ENCODE measurements at regions not wholly inside any gene's neighbourhood (a gene's known extent, or its start where the extent isn't known, plus 50 kb on each side); places are given as distances from the start of the nearest gene placed in this dataset.

GRCh38 chr3:148367756-148368155, 329.9 kb upstream of the AGTR1 start:
- H3K9me3 ChIP-seq (ENCODE audit: control insufficient read depth in 5 of 5, low read length in 5 of 5), result no peaks in the 10 kb centered on the region
- no peak overlapping the region for H3K27ac ChIP-seq (ENCODE audit: low read depth, low read length)
- no peak overlapping the region for H3K4me3 ChIP-seq (ENCODE audit: low read depth in 1 of 5, low read length in 5 of 5)
- H3K4me1 ChIP-seq (ENCODE audit: control insufficient read depth in 5 of 5, insufficient read depth in 5 of 5, low read length in 5 of 5), result no peaks in the 10 kb centered on the region
- no peaks in the 10 kb centered on the region for H3K36me3 ChIP-seq (ENCODE audit: control insufficient read depth in 5 of 5, insufficient read depth in 5 of 5, low read length in 5 of 5)
- H3K9ac ChIP-seq (ENCODE audit: low read length in 5 of 5), result no peak overlapping the region
- H3K27me3 ChIP-seq (ENCODE audit: control insufficient read depth in 5 of 5, insufficient read depth in 4 of 5, low read length in 5 of 5), result no peaks in the 10 kb centered on the region

DNA sequence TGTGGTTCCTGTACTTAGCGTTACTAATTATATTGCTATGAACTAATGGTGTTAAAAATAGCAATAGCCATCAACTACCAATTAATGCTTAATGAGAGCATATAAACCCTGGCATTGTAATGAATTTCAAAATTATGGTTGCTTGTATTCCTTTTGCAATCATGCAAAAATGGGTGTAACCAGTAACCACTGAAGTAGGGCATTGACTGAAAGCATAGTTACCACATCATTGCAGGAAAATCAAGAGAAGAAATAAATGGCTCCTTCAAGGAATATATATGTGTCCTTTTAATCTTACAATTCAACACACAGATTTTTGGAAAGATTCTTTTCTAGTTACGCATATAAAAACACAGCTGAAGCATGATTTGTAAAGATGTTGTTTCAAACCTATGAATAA, 328.3 kb upstream of the AGTR1 start:
- H3K4me3 ChIP-seq (ENCODE audit: low read depth in 1 of 5, low read length in 5 of 5), result no peak overlapping the region
- H3K9me3 ChIP-seq (ENCODE audit: control insufficient read depth in 5 of 5, low read length in 5 of 5), result no peaks in the 10 kb centered on the region
- H3K9ac ChIP-seq (ENCODE audit: low read length in 5 of 5), result no peak overlapping the region
- H3K4me1 ChIP-seq (ENCODE audit: control insufficient read depth in 5 of 5, insufficient read depth in 5 of 5, low read length in 5 of 5), result no peaks in the 10 kb centered on the region
- H3K27ac ChIP-seq (ENCODE audit: low read depth, low read length), result no peak overlapping the region
- no peaks in the 10 kb centered on the region for H3K36me3 ChIP-seq (ENCODE audit: control insufficient read depth in 5 of 5, insufficient read depth in 5 of 5, low read length in 5 of 5)
- no peaks in the 10 kb centered on the region for H3K27me3 ChIP-seq (ENCODE audit: control insufficient read depth in 5 of 5, insufficient read depth in 4 of 5, low read length in 5 of 5)

DNA sequence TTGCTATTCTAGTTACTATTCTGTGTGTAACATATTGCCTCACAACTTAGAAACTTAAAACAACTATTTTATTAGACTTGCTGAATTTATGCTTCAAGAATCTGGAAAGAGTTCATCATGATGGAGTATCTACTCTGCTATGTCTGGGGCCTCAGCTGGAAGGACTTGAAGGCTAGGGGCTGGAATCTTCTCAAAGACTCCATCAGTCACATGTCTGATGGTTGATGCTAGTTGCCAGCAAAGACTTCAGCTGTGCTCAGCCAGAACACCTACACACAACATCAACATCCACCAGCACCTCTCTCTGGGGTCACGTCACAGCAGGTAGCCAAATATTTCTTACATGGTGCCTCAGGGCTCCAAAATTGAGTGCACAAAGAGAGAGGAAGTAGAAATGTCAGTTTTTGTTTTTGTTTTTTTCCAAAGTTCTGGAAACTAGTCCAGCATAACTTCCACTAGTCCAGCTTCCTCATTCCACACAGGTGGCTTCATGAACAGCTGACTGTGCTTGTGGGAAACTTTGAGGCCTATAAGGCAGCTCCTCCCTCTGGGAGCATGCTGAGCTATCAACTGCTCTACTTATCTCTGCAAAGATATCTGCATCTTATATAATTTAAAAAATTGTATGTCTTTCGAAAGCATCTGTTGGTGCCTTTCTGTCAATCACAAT, 325.4 kb upstream of the AGTR1 start:
- Histone ChIP-seq H3K9me3 (ENCODE audit: control insufficient read depth in 5 of 5, low read length in 5 of 5) (no peaks in the 10 kb centered on the region), H3K36me3 (ENCODE audit: control insufficient read depth in 5 of 5, insufficient read depth in 5 of 5, low read length in 5 of 5) (no peaks in the 10 kb centered on the region), H3K9ac (ENCODE audit: low read length in 5 of 5) (no peak overlapping the region), H3K27me3 (ENCODE audit: control insufficient read depth in 5 of 5, insufficient read depth in 4 of 5, low read length in 5 of 5) (no peaks in the 10 kb centered on the region), H3K4me3 (ENCODE audit: low read depth in 1 of 5, low read length in 5 of 5) (no peak overlapping the region), H3K27ac (ENCODE audit: low read depth, low read length) (no peak overlapping the region), H3K4me1 (ENCODE audit: control insufficient read depth in 5 of 5, insufficient read depth in 5 of 5, low read length in 5 of 5) (no peaks in the 10 kb centered on the region)

DNA sequence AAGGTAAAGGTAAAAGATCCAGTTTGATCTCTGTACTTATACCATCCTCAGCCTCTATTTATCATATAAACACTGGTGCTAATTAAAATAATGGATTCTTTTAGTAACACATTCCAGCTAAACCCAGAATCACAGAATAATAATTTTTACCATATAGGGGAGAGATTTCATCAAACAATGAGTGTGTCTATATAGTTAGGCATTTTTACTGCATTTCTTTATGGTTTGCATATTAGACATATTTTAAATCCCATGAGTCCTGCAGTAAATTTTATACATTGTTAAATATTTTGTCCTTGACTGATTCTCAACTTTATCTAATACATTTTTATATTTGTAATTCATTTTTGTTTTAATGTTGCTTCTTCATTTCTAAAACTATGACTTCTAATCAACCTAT, 323.7 kb upstream of the AGTR1 start:
- Histone ChIP-seq H3K36me3 (ENCODE audit: control insufficient read depth in 5 of 5, insufficient read depth in 5 of 5, low read length in 5 of 5) (no peaks in the 10 kb centered on the region), H3K9me3 (ENCODE audit: control insufficient read depth in 5 of 5, low read length in 5 of 5) (no peaks in the 10 kb centered on the region), H3K9ac (ENCODE audit: low read length in 5 of 5) (no peak overlapping the region), H3K27me3 (ENCODE audit: control insufficient read depth in 5 of 5, insufficient read depth in 4 of 5, low read length in 5 of 5) (no peaks in the 10 kb centered on the region), H3K4me3 (ENCODE audit: low read depth in 1 of 5, low read length in 5 of 5) (no peak overlapping the region), H3K4me1 (ENCODE audit: control insufficient read depth in 5 of 5, insufficient read depth in 5 of 5, low read length in 5 of 5) (no peaks in the 10 kb centered on the region), H3K27ac (ENCODE audit: low read depth, low read length) (no peak overlapping the region)

DNA sequence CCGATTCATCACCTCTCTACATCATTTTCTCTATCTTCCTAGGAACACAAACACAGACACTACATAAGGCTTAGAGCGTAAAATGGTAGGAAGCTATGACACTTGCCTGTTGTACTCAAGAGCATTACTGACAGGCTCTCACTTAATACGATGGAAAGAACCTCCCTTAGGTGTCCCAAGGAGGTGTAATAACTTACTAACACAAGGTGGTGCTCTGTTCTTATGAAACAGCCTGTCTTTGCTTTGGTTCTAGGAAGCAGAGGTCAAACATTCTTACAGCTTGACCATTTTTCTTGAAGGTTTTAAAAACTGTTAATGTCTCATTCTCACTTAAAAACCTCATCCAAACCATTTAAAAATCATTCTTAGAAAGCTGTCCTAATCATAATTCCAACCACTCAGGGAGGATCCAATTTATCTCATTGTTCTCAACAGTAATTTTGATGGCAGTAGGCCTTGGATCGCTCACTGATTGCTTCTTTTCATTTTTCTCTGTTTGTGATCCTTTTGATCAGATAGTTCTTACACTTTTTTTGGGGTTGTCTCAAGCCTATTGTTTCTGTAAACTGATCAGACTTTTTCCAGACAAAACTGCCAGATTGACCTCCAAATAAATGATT, 317.8 kb upstream of the AGTR1 start:
- no peaks in the 10 kb centered on the region for H3K36me3 ChIP-seq (ENCODE audit: control insufficient read depth in 5 of 5, insufficient read depth in 5 of 5, low read length in 5 of 5)
- no peaks in the 10 kb centered on the region for H3K27me3 ChIP-seq (ENCODE audit: control insufficient read depth in 5 of 5, insufficient read depth in 4 of 5, low read length in 5 of 5)
- no peak overlapping the region for H3K9ac ChIP-seq (ENCODE audit: low read length in 5 of 5)
- H3K9me3 ChIP-seq (ENCODE audit: control insufficient read depth in 5 of 5, low read length in 5 of 5), result no peaks in the 10 kb centered on the region
- no peaks in the 10 kb centered on the region for H3K4me1 ChIP-seq (ENCODE audit: control insufficient read depth in 5 of 5, insufficient read depth in 5 of 5, low read length in 5 of 5)
- H3K4me3 ChIP-seq (ENCODE audit: low read depth in 1 of 5, low read length in 5 of 5), result no peak overlapping the region
- no peak overlapping the region for H3K27ac ChIP-seq (ENCODE audit: low read depth, low read length)

DNA sequence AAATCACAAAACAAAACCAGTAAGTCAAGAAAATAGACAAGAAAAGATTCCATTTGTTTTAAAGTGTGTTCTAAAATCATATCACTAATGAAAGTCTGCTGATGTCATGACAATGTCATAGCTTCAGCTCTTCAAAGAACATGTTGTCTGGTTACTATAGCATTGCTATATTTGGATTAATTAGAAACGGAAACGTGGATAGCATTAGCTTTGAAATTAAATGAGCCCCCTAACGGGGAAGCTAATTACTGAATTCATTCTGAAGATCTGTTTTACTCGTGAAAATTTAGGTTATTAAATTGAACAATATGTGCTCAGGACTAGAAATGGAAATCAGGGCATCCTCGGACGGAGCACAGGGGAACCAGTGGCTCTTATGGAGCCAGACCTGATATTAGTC, 316.7 kb upstream of the AGTR1 start:
- Histone ChIP-seq H3K4me3 (ENCODE audit: low read depth in 1 of 5, low read length in 5 of 5) (no peak overlapping the region), H3K27me3 (ENCODE audit: control insufficient read depth in 5 of 5, insufficient read depth in 4 of 5, low read length in 5 of 5) (no peaks in the 10 kb centered on the region), H3K36me3 (ENCODE audit: control insufficient read depth in 5 of 5, insufficient read depth in 5 of 5, low read length in 5 of 5) (no peaks in the 10 kb centered on the region), H3K27ac (ENCODE audit: low read depth, low read length) (no peak overlapping the region), H3K9me3 (ENCODE audit: control insufficient read depth in 5 of 5, low read length in 5 of 5) (no peaks in the 10 kb centered on the region), H3K9ac (ENCODE audit: low read length in 5 of 5) (no peak overlapping the region), H3K4me1 (ENCODE audit: control insufficient read depth in 5 of 5, insufficient read depth in 5 of 5, low read length in 5 of 5) (no peaks in the 10 kb centered on the region)

DNA sequence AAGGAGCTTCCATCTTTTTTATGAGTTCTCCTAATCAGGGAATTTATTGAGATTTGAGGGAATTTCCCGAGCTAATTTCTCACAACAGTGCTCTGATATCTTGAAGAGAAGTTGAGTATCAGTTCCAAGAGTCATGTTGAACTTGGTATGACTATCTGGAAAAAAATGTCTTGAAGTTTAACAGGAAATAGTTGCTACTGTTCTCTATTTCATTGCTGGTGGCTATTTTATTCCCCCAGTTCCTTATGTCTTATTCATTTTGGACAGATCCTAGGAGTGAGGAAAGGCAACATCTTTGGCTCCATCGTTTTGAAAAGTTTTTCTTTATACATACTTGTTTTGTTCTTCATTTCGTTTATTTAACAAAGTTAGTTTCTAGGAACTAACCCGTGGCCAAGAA, 307.8 kb upstream of the AGTR1 start:
- Histone ChIP-seq H3K27me3 (ENCODE audit: control insufficient read depth in 5 of 5, insufficient read depth in 4 of 5, low read length in 5 of 5) (peaks cover 0 to 2% (median 0%) of the 10 kb centered on the region in 5 donors), H3K36me3 (ENCODE audit: control insufficient read depth in 5 of 5, insufficient read depth in 5 of 5, low read length in 5 of 5) (no peaks in the 10 kb centered on the region), H3K4me3 (ENCODE audit: low read depth in 1 of 5, low read length in 5 of 5) (no peak overlapping the region), H3K9ac (ENCODE audit: low read length in 5 of 5) (no peak overlapping the region), H3K27ac (ENCODE audit: low read depth, low read length) (no peak overlapping the region), H3K4me1 (ENCODE audit: control insufficient read depth in 5 of 5, insufficient read depth in 5 of 5, low read length in 5 of 5) (no peaks in the 10 kb centered on the region), H3K9me3 (ENCODE audit: control insufficient read depth in 5 of 5, low read length in 5 of 5) (peaks cover 0 to 2% (median 0%) of the 10 kb centered on the region in 5 donors)

DNA sequence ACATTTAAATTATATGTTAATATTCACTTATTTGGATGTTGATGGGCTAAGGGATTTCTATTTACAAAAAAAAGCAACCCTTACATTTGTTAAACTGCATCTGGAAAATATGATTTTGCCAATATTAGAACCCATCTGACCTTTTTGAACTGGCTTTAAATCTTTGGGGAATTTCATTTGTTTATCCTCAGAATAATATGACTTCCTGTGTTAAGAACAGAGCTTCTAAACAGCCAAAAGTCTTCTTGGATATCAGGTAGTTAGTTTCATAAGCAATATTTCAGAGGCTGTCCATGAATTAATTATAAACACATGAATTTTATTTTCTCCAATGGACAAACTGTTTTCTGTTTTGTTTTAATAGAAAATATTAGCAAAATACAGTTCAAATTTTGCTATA, 301.9 kb upstream of the AGTR1 start:
- Histone ChIP-seq H3K4me1 (ENCODE audit: control insufficient read depth in 5 of 5, insufficient read depth in 5 of 5, low read length in 5 of 5) (peaks cover 0 to 4% (median 0%) of the 10 kb centered on the region in 5 donors), H3K9me3 (ENCODE audit: control insufficient read depth in 5 of 5, low read length in 5 of 5) (peaks cover 0 to 3% (median 0%) of the 10 kb centered on the region in 5 donors), H3K27me3 (ENCODE audit: control insufficient read depth in 5 of 5, insufficient read depth in 4 of 5, low read length in 5 of 5) (no peaks in the 10 kb centered on the region), H3K9ac (ENCODE audit: low read length in 5 of 5) (no peak overlapping the region), H3K4me3 (ENCODE audit: low read depth in 1 of 5, low read length in 5 of 5) (no peak overlapping the region), H3K27ac (ENCODE audit: low read depth, low read length) (no peak overlapping the region), H3K36me3 (ENCODE audit: control insufficient read depth in 5 of 5, insufficient read depth in 5 of 5, low read length in 5 of 5) (no peaks in the 10 kb centered on the region)

DNA sequence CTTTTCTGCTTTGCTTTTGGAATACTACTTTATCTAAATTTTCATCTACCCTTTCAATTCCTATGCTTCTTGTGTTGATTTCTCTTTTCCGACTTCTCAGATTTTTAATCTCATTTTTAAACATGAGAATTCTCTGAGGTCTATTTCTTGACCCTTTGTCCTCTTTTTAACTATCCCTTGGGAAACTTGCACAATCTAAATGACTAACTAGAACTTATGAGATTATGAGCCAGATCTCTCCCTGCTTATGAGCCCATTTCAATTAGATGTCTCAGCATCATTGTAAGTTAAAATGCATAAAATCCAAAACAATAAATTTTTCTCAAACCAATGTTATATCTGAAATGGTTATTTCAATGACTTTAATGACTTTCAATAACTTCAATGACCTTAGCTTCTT, 296.9 kb upstream of the AGTR1 start:
- no peak overlapping the region for H3K4me3 ChIP-seq (ENCODE audit: low read depth in 1 of 5, low read length in 5 of 5)
- H3K9ac ChIP-seq (ENCODE audit: low read length in 5 of 5), result no peak overlapping the region
- H3K36me3 ChIP-seq (ENCODE audit: control insufficient read depth in 5 of 5, insufficient read depth in 5 of 5, low read length in 5 of 5), result no peaks in the 10 kb centered on the region
- H3K27ac ChIP-seq (ENCODE audit: low read depth, low read length), result peak overlapping the region; percentile 3
- H3K9me3 ChIP-seq (ENCODE audit: control insufficient read depth in 5 of 5, low read length in 5 of 5), result peaks cover 0 to 3% (median 0%) of the 10 kb centered on the region in 5 donors
- H3K27me3 ChIP-seq (ENCODE audit: control insufficient read depth in 5 of 5, insufficient read depth in 4 of 5, low read length in 5 of 5), result no peaks in the 10 kb centered on the region
- peaks cover 0 to 4% (median 3%) of the 10 kb centered on the region in 5 donors for H3K4me1 ChIP-seq (ENCODE audit: control insufficient read depth in 5 of 5, insufficient read depth in 5 of 5, low read length in 5 of 5)

DNA sequence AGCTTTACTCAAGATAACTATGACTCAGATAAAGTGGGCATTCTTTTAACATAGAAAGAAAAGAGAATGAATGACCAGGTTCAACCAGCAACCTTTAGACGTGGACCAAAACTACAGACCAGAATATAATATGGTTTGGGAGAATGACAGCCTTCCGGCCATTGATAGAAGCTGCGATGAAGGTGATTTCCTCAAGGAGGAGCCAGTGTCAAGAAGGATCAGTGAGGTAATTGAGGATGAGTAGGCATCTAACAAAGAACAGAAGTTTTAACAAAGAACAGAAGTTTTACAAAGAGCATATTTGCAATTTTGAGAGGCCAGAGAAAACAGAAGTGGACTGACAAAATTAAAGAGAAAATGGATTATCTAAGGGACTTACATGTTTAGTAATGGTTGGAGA, 289.0 kb upstream of the AGTR1 start:
- Histone ChIP-seq H3K36me3 (ENCODE audit: control insufficient read depth in 5 of 5, insufficient read depth in 5 of 5, low read length in 5 of 5) (no peaks in the 10 kb centered on the region), H3K27ac (ENCODE audit: low read depth, low read length) (no peak overlapping the region), H3K4me1 (ENCODE audit: control insufficient read depth in 5 of 5, insufficient read depth in 5 of 5, low read length in 5 of 5) (no peaks in the 10 kb centered on the region), H3K9ac (ENCODE audit: low read length in 5 of 5) (no peak overlapping the region), H3K9me3 (ENCODE audit: control insufficient read depth in 5 of 5, low read length in 5 of 5) (peaks cover 0 to 3% (median 0%) of the 10 kb centered on the region in 5 donors), H3K4me3 (ENCODE audit: low read depth in 1 of 5, low read length in 5 of 5) (no peak overlapping the region), H3K27me3 (ENCODE audit: control insufficient read depth in 5 of 5, insufficient read depth in 4 of 5, low read length in 5 of 5) (no peaks in the 10 kb centered on the region)
